ENCODE measurements at regions not wholly inside any gene's neighbourhood (a gene's known extent, or its start where the extent isn't known, plus 50 kb on each side); places are given as distances from the start of the nearest gene placed in this dataset.

- TF ChIP-seq POLR2A (IDR thresholded peaks at IDR 0.05): no peak
- TF ChIP-seq CTCF (IDR thresholded peaks at IDR 0.05): no peak
Observed at GRCh38 chrY:7458301-7459078, 546.9 kb upstream of the AMELY start.
